GM18870 (cell line): ENCODE measurements at regions not wholly inside any gene's neighbourhood (a gene's known extent, or its start where the extent isn't known, plus 50 kb on each side); places are given as distances from the start of the nearest gene placed in this dataset.

Experiments used
- ATAC-seq: cut with Tn5 transposase; IDR thresholded peaks from one replicate; pipeline ENCODE4 v1.9.1; 2021; ENCODE audit warnings: moderate library complexity; ENCODE audit not compliant: unreplicated experiment

DNA sequence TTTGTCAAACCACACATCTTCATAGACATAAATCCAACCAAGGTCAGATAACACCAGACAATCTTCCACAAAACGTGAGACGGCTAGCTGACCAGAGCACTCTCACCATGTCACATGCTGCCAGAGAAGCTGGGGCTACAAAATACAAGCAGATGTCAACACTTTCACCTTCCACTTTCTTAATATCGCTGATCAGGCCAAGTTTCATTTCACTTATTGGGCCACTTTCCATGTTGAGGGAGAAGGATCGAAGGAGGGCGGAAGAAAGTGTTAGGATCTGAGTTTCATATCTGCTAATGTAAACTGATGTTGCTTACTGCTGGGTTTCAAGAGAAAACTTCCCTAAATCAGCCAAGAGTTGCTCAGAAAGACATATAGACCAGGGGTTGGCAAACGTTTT lies 177.0 kb upstream of the PRDM1 start:
- no peak for ATAC-seq

GRCh38 chr6:105907991-105908390 lies 178.1 kb upstream of the PRDM1 start:
- ATAC-seq = no peak

GRCh38 chr6:105907301-105907700 lies 178.8 kb upstream of the PRDM1 start:
- no peak for ATAC-seq

GRCh38 chr6:105902401-105903031 lies 183.6 kb upstream of the PRDM1 start:
- no peak for ATAC-seq

DNA sequence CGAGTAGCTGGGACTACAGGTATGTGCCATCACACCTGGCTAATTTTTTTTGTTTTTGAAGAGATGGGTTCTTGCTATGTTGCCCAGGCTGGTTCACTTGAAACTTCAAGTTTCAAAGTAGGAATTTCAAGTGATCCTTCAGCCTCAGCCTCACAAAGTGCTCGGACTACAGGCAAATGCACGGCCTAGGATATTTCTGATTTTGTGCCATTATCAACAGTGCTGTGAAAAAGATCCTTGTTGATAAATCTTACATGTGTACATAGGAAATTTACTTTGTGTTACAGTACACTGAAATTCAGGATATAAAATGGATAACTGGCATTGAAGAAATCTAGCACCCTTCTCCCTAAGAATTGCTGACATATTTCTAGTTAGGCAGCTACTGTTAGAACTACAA lies 184.6 kb upstream of the PRDM1 start:
- ATAC-seq = no peak

- no peak for ATAC-seq
These were observed 185.8 kb upstream of the PRDM1 start for GRCh38 chr6:105900125-105900937.

GRCh38 chr6:105898286-105898685 lies 187.8 kb upstream of the PRDM1 start:
- ATAC-seq = peak; percentile 71

GRCh38 chr6:105897131-105897530 lies 189.0 kb upstream of the PRDM1 start:
- no peak for ATAC-seq

GRCh38 chr6:105896821-105897095 lies 189.4 kb upstream of the PRDM1 start:
- ATAC-seq = no peak

DNA sequence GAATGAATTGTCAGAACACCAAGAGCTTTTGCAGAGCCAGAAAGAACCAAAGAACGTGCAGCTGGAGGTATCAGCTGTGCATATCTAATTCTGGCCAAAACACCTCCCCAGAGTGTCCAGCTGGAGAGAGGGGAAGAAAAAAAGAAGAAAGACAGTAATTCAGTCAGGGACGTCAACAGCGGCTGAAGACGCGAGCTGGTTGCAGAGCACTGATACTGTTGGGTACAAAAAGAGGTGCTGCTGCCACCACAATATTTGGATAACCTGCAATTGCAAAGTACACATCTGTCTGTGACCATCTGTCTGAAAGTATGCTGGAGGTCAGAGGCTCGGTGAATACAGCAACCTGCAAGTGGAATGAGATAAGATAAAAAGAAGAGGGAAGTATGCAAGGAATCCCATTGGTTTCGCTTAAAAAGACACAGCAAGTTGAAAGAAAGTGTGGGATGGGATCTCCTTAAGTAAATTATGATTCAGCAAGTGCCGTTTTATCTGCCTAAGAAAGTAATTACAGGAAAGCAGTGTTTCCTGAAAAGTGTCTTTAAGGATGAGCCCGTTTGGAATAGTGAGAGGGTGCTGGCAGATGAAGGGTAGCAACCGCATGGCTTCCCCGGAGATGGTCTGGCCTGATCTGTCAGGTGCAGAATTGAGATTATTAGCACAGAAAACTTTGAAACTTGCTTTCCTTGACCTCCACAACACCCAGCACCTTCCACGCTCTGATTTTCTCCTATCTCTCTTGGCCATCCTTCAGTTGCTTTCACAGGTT lies 189.9 kb upstream of the PRDM1 start:
- ATAC-seq = no peak

GRCh38 chr6:105894556-105894955 lies 191.6 kb upstream of the PRDM1 start:
- ATAC-seq = no peak

- no peak for ATAC-seq
These were observed 192.4 kb upstream of the PRDM1 start for GRCh38 chr6:105893741-105894140.

GRCh38 chr6:105892577-105893262 lies 193.4 kb upstream of the PRDM1 start:
- ATAC-seq = peak; percentile 87

GRCh38 chr6:105890521-105891244 lies 195.5 kb upstream of the PRDM1 start:
- no peak for ATAC-seq

DNA sequence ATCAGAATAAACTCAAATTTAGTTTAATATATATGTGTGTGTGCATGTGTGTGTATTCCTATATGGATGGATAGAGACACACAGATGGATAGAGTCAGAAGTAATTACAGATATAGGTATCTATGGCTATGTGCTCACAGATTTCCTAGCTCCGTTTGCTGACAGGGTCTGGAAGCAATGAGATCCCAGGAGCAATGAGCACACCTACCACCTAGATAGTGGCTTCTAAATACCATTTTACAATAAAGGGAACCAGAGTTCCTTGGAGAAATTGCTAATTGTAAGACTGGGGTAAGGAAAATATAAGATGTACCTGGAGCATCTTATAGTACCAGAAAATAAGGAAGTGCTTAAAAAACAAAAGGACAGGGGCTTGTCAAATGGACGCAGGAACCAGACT lies 196.2 kb upstream of the PRDM1 start:
- ATAC-seq = no peak

DNA sequence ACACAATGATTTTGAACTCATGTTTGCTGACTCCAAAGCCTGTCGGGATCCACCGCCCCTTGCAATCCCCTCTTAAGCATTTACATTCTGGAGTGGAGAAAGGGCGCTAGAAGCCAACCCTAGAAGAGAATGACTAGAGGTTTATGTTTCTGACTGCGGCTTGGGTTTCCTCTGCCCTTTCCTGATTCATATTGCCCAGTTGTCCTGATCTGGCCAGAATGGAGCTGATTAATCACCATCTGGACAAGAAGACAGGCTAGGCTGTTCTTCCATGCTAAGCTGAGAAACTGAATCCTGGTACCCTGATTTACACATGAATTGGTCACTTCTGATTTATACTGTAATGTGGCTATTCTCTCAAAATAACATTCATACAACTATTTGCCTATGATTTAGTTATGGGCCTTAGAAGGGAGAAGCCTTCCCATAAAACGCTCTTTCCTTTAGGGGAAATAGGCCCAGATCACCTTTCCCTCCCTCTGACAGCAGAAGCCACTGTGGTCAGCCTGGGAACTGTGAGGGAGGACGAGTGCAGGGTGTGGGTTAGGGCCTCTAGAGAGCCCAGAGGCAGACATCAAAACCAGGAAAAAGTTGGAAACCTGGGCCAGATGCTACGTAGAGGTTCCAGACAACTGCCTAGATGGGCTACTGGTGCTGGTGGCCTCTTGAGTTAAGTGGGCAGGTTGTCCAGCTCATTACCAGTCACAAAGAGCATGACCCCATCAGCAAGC lies 199.2 kb upstream of the PRDM1 start:
- no peak for ATAC-seq

DNA sequence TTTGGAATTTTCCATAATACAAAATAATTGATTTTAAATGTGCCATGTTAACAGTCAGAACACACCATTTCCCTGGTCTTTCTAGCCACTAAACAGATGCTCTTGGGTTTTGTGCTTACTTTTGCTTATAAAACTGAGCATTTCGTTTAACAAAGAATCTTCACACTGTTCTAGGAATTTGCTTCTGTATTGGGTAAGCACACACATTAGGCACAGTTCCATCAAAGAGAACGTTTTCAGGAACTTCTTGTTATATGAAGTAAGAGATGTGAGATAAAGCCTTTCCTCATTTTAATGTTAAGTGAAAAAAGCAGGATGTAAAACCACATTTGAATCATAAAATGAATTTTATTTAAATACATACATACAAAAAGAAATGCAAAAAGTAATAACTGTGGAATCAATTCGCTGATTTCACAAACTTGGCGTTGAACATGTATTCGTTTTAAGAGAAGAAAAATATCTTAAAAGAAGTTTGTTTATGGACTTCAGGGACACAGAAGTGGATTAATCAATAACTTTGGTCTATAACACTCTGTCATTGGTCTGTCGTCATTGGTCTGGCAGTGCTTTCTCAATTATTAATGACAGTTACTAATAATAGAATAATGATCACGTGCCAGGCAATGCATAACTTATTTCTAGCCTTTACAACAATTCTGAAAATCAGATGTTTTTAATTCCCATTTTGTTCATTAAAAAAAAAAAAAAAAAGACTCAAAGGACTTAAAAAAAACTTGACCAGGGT lies 199.9 kb upstream of the PRDM1 start:
- ATAC-seq = no peak

- ATAC-seq = no peak
These were observed 201.7 kb upstream of the PRDM1 start for GRCh38 chr6:105884426-105884825.

DNA sequence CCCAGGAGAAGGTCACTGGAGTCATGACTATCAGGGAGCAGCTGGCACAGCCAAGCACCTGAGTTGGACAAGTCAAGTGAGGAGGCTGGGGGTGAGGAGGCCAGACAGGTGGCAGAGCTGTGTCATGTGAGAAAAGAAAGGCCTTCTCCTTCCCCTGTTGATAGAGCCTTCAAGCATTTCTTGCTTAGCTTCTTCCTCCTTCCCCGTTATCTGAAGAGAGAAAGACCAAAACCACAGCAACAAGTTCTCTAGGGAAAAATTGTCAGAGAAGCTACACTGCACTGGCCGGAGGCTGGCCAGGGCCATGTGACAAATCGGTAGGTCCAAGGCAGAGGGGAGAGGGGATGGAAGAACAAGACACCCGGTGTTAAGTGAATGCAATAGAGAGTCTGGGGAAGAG lies 202.1 kb upstream of the PRDM1 start:
- ATAC-seq = no peak

DNA sequence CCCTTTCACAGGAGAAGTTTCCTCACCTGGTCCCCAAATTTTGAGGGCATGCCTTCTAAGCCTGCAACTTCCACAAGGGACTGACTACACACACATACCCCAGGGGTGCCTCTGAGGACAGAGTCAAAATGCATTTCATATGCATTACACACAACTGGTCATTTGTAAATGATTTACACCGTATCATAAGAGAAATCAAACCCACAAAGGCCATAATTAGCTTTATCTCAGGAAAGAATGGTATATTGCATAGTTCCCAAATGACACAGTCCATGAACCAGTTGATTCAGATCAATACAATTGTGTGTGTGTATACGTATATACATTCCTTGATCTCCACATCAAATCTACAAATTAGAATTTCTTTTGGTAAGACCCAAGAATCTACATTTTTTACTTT lies 203.3 kb upstream of the PRDM1 start:
- no peak for ATAC-seq
